GM21515 (cell line): ENCODE measurements at regions not wholly inside any gene's neighbourhood (a gene's known extent, or its start where the extent isn't known, plus 50 kb on each side); places are given as distances from the start of the nearest gene placed in this dataset.
"Not testable (repeated sequence)": the region's sequence is repeated elsewhere in the genome, so short reads cannot be mapped to it uniquely, and the experiment has no call there.

Experiments used
- ATAC-seq: cut with Tn5 transposase; IDR thresholded peaks from one replicate; pipeline ENCODE4 v1.9.1; 2021; ENCODE audit not compliant: unreplicated experiment

DNA sequence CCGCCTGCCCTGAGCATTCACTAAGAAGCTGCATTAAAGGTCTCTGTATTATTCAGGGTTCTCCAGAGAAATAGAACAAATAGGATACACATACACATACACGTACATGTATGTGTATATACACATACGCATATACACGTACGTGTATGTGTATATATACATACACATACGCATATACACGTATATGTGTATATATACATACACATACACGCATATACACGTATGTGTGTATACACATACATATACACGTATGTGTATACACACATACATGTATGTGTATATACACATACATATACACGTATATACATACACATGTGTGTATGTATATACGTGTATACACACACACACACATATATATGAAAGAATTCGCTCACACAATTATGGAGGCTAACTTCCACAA lies 108.9 kb upstream of the BARHL2 start:
- no peak for ATAC-seq

DNA sequence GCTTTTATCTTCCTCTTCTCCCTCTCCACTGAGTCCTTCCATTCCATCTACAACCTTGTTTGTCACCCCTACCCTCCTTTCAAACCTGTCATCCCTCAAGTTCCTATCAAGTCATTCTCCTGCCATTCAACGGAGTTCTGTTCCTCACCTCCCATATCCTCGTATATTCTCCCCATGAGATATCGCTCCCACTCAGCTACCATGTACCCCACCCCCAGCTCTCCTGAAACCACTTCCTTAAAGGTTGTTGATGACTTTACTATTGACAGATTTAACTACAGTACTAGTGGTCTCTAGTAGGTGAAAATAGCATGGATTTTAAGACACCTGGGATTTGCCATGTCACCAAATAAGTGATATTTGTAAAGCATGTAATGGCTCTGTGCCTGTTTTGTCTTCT lies 107.4 kb upstream of the BARHL2 start:
- ATAC-seq: no peak

DNA sequence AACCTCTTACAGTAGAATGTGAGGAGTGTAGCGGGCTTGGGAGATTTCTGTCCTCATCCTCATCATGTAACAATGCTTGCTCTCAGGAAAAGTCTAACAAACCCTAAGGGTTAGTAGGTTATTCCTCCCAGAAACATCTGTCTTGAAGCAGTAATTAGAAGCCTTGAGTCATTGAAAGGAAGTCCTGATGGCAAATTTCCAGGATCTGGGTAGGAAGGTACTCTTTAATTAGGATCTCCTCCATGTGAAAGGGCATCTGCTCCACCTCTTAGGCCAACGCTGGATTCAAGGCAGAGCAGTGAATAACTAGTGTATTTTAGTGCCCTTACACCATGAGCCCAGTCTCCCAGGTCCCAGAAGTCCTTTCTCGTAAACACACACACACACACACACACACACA lies 106.6 kb upstream of the BARHL2 start:
- ATAC-seq: no peak

DNA sequence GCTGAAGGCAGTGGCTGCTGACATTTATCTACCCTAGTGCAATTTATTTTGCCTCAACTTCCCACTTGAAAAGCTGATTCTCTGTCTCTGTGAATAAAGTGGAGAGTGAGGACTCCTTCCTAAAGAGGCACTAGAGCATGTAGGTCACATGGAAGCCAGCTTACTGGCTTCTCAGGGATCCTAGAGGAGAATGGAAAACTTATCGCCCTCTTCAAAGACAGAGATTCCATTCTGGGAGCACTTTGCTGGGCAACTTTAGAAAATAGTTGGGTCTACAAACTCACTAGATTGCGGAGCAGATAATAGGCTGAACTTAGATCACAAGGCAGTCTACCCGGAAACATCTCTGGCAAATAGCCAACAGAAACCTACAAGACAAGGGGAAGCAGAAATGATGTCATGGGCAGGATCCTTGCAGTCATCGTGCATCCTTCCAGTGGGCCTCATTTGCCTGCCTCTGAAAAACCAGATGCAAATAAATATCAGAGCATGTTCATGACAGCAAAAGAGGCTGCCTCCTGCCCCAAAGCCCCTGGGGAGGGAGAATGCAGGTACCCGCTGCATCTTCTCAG lies 104.8 kb upstream of the BARHL2 start:
- ATAC-seq: no peak

DNA sequence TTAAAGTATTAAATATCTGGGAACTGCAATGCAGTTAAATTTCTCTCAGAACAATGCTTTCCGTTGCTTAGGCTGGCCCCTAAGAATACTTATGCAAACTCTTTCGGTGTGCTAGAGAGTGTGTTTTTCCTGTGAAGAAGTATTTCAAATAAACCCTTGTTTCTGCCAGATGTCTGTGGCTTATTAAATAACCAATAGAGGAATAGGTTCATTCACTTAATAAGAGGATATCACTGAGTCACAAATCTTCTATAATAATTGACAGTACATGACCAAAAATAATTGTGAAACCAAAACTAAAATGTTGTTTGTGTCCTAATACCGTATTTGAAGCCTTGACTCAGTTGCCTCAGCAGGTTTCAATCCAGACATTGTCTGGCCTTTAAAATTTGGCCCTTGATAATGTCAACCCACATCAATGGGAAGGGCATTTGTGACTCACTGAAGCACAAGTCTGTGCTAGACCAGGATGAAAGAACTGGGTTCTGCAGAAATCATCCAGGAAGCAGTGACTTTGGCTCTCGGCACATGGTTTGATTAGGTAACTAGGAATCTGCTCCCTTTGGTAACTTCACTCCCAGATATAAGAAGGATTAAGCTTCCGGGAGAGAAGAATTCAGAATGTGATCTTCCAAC lies 104.2 kb upstream of the BARHL2 start:
- no peak for ATAC-seq

DNA sequence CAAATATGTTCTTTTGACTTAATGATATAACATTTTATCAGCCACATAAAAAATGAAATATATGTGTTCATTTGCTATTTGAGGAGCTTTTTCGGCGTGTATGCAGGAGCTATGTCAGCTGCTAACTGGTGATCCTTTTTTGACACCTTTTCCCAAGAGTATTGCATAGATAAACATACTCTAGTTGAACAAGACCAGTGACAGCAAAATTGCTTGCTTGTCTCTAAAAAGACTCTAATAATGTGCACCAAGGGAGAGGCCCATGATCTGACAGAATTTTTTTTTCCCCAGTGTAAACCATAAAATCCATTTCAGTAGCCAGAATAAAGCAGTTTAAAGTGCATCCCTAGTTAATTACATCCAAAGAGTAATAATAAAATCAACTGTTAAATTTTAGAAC lies 103.6 kb upstream of the BARHL2 start:
- no peak for ATAC-seq

DNA sequence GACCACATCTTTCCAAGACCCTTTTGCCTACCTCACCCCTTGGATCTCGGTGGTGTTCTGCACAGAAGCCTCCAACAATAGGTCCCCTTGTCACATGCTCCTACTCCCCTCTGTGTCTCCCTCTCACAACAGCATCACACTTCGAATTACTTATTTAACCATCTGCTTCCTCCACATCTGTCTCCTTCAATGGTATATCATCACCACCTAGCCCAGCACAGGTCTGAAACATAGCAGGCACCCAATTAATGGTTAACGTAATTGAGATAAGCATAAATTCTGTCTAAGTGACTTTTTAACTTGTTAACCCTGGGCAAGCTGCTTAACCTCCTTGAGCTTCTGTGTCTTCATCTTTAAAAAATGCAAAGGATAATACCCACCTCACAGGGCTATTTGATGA lies 100.3 kb upstream of the BARHL2 start:
- ATAC-seq: no peak

DNA sequence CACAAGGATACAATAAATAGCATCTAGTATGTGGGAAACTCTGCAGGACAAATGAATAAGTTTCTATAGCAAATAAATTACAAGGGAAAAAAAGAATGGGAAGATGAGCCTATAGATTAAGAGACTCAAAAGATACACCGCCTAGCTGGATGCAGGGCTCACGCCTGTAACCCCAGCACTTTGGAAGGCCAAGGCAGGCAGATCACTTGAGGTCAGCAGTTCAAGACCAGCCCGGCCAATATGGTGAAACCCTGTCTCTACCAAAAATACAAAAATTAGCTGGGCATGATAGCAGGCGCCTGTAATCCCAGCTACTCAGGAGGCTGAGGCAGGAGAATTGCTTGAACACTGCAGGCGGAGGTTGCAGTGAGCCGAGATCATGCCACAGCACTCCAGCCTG lies 95.1 kb upstream of the BARHL2 start:
- not testable (repeated sequence) for ATAC-seq

DNA sequence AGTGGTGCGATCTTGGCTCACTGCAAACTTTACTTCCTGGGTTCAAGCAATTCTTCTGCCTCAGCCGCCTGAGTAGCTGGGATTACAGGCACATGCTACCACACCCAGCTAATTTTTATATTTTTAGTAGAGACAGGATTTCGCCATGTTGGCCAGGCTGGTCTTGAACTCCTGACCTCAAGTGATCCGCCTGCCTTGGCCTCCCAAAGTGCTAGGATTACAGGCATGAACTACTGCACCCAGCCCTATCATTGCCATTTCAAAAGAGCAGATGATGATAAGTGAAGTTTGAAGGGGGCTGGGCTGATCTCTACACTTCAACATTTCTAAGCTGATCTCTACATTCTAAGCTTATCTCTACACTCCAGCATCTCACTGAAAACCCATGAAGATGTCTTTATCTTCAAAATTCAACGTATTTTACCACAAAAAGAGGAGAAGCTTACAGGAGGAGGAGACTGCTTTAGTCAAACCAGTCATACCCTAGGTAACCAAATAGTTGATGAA lies 94.4 kb upstream of the BARHL2 start:
- not testable (repeated sequence) for ATAC-seq

DNA sequence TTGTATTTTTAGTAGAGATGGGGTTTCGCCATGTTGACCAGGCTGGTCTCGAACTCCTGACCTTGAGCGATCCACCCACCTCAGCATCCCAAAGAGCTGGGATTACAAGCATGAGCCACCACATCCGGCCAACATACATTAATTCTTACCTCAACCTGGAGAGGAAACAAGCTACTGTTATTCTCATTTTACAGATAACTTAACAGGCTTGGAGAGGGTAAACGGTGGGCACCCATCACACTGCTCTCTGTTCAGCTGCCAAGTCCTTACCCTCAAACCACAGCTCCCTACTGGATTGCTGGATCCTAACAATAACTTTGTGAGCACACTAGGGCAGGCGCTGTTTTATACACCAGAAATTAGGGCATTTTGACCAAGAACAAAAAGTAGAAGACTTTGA lies 93.6 kb upstream of the BARHL2 start:
- no peak for ATAC-seq

DNA sequence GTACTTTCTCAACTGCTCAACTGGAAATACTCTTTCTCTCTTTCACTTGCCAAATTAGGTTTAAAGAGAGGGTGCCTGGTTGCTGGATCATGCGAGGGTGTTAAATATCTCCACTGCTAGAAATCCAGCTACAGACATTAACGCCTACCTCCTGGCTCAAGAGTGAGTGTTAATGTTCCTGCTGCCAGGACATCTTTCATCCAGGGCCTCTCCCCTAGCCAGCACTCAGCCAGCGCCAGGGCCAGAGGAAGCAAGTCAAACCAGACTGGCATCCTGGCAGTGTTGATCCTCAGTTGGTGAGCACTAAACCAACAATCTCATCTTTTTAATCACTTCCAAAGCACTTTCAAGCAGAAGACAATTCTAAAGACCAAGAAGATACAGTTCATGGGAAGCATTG lies 92.9 kb upstream of the BARHL2 start:
- ATAC-seq: no peak

DNA sequence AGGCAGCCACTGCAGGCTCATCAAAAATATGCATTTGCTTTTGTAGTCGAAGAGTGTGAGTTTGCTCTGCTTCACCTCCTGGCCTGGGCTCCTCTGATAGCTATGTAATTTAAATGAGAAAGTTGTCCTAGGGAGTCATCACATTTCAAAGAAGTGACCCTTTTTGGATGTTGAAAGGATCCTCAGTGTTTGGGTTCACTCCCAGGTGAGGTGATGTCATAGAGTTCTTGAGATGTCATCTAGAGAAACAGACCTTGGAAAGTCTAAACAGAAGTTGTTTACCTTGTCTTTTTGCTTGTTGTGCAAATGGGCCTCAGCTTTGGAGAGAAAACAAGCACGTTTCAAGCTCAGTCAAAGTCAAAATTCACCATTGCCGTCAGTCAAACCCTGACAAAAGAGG lies 92.0 kb upstream of the BARHL2 start:
- ATAC-seq: no peak

DNA sequence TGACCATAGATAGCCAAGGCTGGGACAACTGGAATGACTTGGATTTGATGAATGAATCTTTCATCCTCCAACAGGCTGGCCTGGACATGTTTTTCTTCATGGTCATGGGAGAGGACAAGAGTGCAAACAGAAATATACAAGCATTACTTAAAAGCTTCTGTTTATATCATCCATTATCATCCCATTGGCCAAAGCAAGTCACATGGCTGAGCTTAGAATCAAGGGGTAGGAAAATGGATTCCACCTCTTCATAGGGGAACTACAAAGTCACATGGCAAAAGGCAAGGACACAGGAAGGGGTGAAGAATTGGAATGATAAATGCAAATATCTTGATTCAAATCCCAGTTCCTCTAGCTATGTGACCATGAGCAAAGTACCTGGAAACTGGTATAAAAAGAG lies 90.2 kb upstream of the BARHL2 start:
- ATAC-seq: no peak

DNA sequence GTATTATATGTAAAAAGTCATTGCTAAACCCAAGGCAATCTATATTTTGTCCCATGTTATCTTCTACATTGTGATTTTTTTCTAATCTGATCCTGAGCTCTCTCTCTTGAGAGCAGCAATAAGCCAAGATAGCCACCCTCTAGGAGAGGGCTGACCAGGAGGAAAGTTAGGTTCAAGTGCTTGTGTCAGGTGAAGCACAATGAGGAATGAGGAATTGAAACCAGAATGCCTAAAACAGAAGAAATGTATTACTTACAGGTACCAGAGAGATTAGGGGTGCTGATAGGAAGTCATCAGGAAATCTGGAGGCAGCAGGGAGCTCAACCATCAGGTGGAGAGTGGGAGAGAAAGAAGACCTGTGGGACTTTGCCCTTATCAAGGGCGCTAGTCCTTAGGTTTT lies 85.5 kb upstream of the BARHL2 start:
- no peak for ATAC-seq

DNA sequence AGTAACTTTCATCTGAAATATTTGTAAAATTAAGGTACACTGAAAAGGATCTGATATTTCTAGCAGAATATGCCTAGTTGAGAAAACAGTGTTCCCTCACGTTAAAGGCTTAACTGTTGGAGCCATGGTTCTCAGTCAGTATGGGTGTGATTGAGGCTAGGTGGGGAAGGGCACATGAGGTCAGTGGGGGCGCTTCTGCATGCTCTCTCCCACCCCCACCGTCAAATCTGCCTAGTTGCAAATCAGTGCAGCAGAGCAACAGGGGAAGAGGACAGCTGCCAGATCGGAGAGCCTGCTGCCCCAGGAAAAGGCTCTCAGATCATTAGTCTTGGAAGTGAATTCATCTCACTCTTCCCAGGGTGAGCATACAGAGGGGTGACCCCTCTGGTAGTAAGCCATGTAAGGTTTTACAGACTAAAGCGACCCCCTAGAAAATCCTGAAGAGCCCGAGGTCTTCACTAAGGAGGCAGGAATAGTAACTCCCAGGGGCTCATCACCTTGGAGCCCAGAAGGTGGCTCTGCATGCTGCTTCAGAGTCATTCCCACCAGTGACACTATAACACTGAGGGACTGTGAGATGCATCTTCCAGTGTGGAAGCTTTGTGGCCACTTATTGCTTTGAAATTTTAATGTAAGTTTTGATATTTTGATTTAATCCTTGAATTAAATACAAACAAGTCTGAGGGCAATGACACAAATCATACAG lies 83.1 kb upstream of the BARHL2 start:
- ATAC-seq: no peak

DNA sequence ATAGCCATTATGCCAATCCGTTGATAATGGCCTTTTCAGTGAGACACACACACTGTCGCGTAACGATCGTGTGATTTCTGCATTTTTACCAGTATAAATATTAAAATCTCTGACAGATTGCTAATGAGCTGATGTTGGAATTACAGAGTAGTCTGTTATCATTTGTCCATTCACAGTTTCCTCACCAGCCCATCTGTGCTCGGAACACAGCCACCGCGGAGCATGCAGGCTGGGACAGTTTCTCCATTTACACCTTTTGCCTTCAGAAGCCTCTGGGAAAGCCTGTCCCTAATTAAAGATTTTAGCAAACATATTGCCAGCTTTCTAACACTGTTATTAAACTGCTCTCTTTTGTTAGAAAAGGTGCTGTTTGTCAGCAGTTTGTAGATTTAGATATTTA lies 82.2 kb upstream of the BARHL2 start:
- no peak for ATAC-seq

DNA sequence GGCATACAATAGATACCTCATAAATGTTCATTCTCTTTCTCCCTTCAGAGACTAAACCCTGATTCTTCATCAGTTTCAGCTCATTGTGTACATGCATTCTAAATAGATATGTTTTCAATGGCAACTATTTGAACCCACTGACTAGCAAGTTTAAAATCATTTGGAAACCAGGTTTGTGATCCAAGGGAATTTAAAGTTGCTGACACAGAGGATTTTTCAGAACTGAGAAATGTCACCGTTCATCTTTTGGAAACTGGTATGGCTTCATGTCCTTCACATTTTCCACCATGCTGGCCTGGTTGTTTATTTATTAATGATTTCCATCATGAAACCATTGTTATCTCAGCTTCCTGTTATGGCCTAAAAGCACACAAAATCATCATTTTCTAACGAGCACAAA lies 81.8 kb upstream of the BARHL2 start:
- ATAC-seq: no peak

DNA sequence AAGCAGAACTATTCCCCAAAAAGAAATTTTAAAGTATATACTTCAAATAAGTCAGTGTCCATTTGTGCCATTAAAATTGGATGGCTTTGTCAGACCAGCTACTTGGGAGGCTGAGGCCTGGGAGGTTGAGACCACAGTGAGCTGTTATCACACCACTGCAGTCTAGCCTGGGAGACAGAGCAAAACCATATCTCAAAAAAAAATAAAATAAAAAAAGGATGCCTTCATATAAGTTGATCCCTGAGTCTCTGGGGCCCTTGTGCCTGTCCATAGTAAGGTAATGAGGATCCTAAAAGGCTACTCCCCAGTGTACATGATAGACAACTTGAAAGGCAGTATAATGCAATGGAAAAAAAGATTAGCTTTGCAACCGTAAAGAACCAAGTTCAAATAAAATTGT lies 81.2 kb upstream of the BARHL2 start:
- no peak for ATAC-seq

DNA sequence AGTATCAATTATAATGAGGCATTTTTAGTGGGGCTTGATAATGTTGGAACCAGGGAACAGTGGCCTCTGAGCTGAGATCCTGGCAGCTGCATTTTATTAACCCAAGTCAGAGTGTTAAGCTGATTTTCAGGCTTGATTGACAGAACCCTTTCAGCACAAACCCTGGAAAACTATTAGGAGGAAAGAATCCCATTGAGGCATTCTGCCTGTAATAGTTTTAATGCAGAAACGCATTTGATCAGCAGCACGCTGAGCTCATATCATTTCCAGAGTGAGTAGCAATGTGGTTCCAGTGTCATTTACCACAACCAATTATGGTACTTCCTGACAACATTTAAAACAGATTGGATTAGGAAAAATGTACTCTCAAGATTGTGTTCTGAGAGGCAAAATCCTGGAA lies 78.3 kb upstream of the BARHL2 start:
- ATAC-seq: no peak

DNA sequence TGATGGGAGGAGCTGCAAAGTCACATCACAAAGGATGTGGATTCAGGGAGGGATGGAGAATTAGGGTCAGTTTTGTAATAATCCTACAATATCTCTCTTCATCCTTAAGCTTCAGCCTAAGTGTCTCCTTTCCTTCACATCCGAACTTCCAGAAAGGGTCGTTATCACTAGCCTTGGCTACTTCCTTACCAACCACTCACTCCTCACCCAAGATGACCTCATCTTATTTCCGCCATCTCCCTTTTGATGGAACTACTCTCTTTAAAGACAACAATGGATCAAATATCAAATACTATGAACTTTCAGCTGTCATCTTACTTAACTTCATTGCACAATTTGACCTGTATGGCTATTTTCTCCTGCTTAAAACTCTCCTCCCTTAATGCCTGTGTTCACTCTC lies 69.6 kb upstream of the BARHL2 start:
- no peak for ATAC-seq

DNA sequence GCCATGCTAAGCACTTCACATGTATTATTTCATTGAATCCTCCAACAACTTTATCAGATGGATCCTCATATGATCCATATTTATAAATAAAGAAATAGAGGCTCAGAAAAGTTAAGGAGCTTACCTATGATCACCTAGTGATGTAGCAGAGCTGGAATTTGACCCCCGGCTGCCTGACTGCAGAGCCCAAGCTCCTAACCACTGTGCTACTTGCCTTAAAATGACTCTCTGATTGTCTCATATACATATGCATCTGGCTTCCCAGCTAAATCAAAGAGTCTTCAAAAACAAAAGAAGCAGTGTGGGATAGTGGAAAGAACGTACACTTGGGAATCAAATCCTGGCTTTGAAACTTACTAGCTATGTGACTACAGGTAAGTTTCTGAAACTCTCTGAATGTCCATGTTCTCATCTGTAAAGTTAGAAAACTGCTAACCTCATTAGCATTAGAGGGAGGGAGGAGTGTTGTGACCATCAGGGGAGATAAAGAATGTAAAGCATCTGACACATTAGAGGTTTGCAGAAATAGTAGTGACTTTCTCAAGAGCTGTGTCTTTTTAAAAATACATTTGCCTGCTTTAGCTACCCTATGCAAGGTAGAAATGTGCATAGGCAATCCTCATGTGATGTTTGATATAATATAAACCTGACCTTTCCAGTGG lies 67.2 kb upstream of the BARHL2 start:
- no peak for ATAC-seq

DNA sequence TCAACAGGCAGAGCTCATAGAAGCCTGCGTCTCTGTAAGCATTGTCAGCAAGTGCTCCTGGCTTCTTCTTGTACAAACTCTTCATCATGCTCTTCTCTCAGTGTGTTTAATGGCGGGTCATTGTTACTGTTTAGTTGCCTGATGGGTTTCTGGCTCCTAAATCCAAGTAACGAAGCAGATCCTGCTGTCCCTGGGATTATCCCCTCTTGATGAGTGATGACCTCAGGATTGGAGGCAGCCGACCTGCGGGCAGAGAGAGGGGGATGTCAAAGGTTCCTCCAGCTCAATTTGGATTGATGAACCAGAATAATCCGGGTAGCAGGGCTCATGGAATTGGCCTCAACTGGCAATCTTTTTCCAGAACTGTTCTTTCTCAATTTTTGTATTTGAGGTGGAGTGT lies 66.1 kb upstream of the BARHL2 start:
- no peak for ATAC-seq
